Posterior vena cava (tissue), 2 donors: ENCODE measurements at regions not wholly inside any gene's neighbourhood (a gene's known extent, or its start where the extent isn't known, plus 50 kb on each side); places are given as distances from the start of the nearest gene placed in this dataset.

Experiments used
- DNase-seq: peaks from one replicate; pipeline ENCODE4 v3.0.0-alpha.2; 2020; ENCODE audit warnings: low spot score
- intact Hi-C, 2 donors: fragments of 100-400 bp; cut with DNase I; formaldehyde crosslinking; loops; one replicate each; pipeline versions ENCODE4 v1.14.1 to v1.14.2; 2022 to 2023
- donor health status: DM: yes; HTN: yes; CAD: no.
- donor health status: DM: yes; HTN: yes; CAD: no.

DNA sequence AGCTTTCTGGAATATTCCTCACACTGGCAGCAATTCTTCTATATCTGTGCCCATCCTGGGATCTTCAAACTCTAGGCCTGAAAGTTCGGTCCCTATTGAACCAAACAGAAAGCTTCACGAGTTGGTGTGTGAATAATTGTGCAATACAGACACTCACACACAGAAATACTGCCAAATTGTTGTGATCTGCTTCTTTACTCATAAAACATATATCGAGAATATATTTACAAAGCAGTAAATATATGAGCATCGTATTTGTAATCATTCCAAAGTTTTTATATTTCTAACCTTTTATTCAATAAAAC, 56.6 kb upstream of the BEX4 start:
- intact Hi-C loops: loop anchor here in 1 of 2 donors (1.0 kb wide), 1 partner anchor 14 kb away; no protein-coding TSS in a partner anchor
- DNase-seq: no peak

DNA sequence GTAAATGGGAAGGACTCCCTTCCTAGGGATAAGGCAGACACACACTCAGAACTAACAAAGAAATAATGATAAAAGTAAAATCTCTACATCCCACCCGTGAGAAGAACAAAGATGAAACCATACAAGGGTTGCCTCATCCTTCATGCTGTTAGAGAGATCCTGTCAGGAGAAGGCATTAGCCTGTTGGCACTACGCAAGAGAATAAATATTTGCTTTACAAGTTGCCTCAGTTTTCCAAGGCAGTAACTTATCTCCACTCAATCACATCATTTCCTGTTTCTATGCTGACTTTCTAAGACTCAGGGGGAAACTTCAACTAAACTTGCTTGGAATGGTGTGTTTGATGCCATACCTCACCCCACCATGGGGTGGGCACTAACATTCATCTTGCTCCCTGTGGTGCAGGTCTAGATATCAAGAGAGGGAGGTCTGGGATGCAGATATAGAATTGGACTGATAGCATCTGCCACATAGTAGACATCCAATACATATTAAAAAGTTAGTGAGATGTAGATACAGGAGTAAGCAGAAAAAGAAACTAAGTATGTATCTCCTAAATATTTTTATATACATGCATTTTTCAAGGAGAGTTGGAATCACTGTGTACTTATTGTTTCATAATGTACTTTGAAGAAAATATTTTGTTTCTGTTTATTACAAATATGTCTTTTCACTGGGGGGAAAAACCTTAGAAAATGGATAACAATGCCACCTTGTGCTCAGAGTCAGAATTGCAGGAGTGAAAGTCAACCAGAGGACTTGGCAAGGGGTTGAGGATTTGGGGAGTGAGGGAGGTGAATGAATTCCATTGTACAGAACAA, 57.2 kb upstream of the BEX4 start:
- no peak for DNase-seq
- intact Hi-C loops: loop anchor here in 1 of 2 donors (1.0 kb wide), 1 partner anchor 13 kb away; no protein-coding TSS in a partner anchor

DNA sequence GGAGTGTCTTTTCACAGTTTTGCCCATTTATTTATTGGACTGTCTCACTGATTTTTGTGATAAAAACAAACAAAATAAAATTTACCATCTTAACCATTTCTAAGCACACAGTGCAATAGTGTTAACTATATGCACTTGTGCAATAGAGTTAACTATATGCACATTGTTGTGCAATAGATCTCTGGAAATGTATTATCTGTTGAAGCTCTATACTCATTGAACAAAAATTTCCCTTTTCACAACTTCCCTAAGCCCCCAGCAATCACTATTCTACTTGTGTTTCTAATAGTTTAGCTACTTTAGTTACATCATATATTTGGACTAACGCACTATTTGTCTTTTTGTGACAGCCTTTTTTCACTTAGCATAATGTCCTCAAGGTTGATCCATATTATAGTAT, 59.7 kb upstream of the BEX4 start:
- intact Hi-C loops: no loop called here

DNA sequence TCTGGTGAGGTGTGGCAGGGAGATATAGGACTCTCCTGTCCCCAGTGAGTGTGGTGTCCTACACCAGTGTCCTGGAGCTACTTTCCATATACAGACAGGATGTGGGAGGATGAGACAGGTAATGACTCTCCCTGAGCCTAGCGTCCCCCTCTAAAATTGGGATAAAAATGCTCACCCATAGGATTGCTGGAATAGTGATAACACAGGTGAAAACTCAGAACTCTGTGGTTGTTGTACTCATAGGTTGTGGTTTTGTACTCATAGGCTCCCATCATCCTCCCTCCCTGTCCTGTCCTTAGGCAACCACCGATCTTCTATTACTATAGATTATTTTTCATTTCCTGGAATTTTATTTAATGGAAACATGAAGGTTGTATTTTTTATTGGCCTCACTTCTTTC, 60.7 kb upstream of the NXF3 start:
- no peak for DNase-seq
- intact Hi-C loops: no loop called here

More for the DNA sequence above, 59.7 kb upstream of the BEX4 start:
- no peak for DNase-seq

DNA sequence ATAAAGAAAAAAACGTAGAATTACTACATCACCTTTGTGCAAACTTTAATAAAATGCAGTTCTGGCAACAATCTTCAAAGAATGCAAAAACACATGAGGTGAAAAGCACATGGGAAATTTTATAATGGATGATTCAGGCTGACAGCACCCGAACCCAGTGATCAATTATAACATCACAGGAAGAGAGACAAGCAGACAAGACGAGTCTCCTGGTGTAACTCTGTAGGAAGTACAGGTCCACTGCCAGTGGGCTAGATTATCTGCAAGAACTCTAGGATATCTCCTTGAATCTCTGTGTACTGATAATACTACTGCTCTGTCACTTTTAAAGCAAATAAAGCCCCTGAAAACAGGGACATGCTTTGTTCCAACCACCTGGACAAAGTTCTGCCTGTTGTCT, 58.9 kb upstream of the NXF3 start:
- no peak for DNase-seq
- intact Hi-C loops: no loop called here

DNA sequence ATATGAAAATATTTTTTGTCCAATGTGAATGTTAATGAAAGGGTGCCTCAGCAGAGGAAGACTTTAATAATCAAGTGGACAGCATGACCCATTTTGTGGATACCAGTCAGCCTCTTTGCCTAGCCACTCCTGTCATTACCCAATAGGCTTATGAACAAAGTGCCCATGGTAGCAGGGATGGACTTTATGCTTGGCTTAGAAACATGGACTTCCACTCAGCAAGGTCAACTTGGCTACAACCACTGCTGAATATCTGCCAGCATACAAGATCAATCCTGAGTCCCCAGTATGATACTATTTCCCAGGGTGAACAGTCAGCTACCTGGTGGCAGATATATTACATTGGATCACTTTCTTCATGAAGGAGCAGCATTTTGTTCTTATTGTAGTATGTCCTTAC, 56.7 kb upstream of the NXF3 start:
- no peak for DNase-seq
- intact Hi-C loops: no loop called here

DNA sequence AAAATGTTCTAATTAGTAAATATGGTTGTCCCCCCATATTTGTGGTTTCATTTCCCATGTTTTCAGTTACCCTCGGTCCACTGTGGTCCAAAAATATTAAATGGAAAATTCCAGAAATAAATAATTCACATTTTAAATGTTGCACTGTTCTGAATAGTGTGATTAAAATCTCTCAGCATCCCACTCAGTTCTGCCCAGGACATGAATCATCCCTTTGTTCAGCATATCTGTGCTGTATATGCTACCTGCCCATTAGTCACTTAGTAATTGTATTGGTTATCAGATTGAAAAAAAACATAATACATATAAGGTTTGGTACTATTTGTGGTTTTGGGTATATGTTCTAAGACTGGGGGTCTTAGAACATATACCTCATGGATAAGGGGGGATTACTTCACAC, 55.1 kb upstream of the NXF3 start:
- intact Hi-C loops: no loop called here
- DNase-seq: no peak
